ENCODE measurements at regions not wholly inside any gene's neighbourhood (a gene's known extent, or its start where the extent isn't known, plus 50 kb on each side); places are given as distances from the start of the nearest gene placed in this dataset.

- TF ChIP-seq EGR1 (IDR thresholded peaks at IDR 0.05; ENCODE audit: low read depth) (no peak), CTCF (IDR thresholded peaks at IDR 0.05 in 2 of 3, conservative IDR thresholded peaks at IDR 0.05 in 1 of 3; ENCODE audit: borderline replicate concordance in 1 of 3, insufficient read depth in 1 of 3, low read depth in 2 of 3, low read length in 2 of 3) (no peak), RAD21 (IDR thresholded peaks at IDR 0.05; ENCODE audit: low read depth) (no peak), POLR2A (IDR thresholded peaks at IDR 0.05; ENCODE audit: borderline replicate concordance, extremely low read depth, insufficient read depth, insufficient read length) (no peak), EZH2phosphoT487 (IDR thresholded peaks at IDR 0.05; ENCODE audit: borderline replicate concordance) (no peak), POLR2AphosphoS5 (IDR thresholded peaks at IDR 0.05; ENCODE audit: low read depth, low read length) (no peak), YY1 (IDR thresholded peaks at IDR 0.05; ENCODE audit: extremely low read depth, insufficient replicate concordance, low read depth, low read length) (no peak), ZNF274 (IDR thresholded peaks at IDR 0.05; ENCODE audit: low read depth, low read length) (no peak), SRF (IDR thresholded peaks at IDR 0.05; ENCODE audit: low read depth) (no peak), EZH2 (IDR thresholded peaks at IDR 0.05) (no peak), JUND (IDR thresholded peaks at IDR 0.05) (no peak), TCF7L2 (IDR thresholded peaks at IDR 0.05; ENCODE audit: borderline replicate concordance, extremely low read depth, insufficient read depth, insufficient read length) (no peak), CEBPB (IDR thresholded peaks at IDR 0.05; ENCODE audit: low read depth) (no peak)
- TF ChIP-seq, protein P1, sequence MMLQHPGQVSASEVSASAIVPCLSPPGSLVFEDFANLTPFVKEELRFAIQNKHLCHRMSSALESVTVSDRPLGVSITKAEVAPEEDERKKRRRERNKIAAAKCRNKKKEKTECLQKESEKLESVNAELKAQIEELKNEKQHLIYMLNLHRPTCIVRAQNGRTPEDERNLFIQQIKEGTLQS (IDR thresholded peaks at IDR 0.05), result no peak
Observed at GRCh38 chr2:150806336-150806735, 318.9 kb upstream of the RND3 start.
